H1 (cell line): ENCODE measurements at regions not wholly inside any gene's neighbourhood (a gene's known extent, or its start where the extent isn't known, plus 50 kb on each side); places are given as distances from the start of the nearest gene placed in this dataset.

Experiments
- CTCF ChIA-PET: fragments of 300-600 bp; sonication (Branson Sonifier 250); formaldehyde crosslinking; loops from one replicate; lab custom pipeline; 2021; ENCODE audit not compliant: partially characterized antibody; lab: Charles Lee
- POLR2A ChIA-PET: fragments of 300-600 bp; sonication (Branson Sonifier 250); formaldehyde crosslinking; loops from one replicate; lab custom pipeline; 2021; ENCODE audit warnings: inconsistent platforms; ENCODE audit not compliant: partially characterized antibody; lab: Charles Lee
- DNase-seq, 2 experiments: peaks; one replicate each; pipeline versions ENCODE4 v3.0.0 to v3.0.0-alpha.2; 2010 to 2022; ENCODE audit warnings: low spot score in 2 of 2, low read depth in 1 of 2, mixed read lengths in 1 of 2
- FAIRE-seq: peaks from 2 replicates; lab custom pipeline; 2011; peaks lifted over from hg19 to GRCh38; lab: Jason Lieb, UNC
- H2AFZ ChIP-seq: 2 replicates; pipeline ENCODE4 v1.8.1; 2012; ENCODE audit warnings: low read length, inconsistent platforms
- H2AK5ac ChIP-seq: 2 replicates; pipeline ENCODE4 v1.6.1; 2013; ENCODE audit warnings: low read depth, low read length
- H2BK120ac ChIP-seq: replicated peaks from 2 replicates; pipeline ENCODE3; 2013; ENCODE audit warnings: low read depth, low read length, inconsistent platforms
- H2BK12ac ChIP-seq: 2 replicates; pipeline ENCODE4 v1.6.1; 2013; ENCODE audit warnings: low read depth, low read length
- H2BK15ac ChIP-seq: 2 replicates; pipeline ENCODE4 v1.6.1; 2013; ENCODE audit warnings: low read length
- H2BK20ac ChIP-seq: 2 replicates; pipeline ENCODE4 v1.6.1; 2013; ENCODE audit warnings: low read length
- H2BK5ac ChIP-seq: 2 replicates; pipeline ENCODE4 v1.6.1; 2013; ENCODE audit warnings: low read depth, low read length
- H3K14ac ChIP-seq: 2 replicates; pipeline ENCODE4 v1.6.1; 2013; ENCODE audit warnings: inconsistent platforms; ENCODE audit not compliant: insufficient read length
- H3K18ac ChIP-seq: 2 replicates; pipeline ENCODE4 v1.6.1; 2013; ENCODE audit warnings: low read length; ENCODE audit errors: extremely low read depth
- H3K23ac ChIP-seq: 2 replicates; pipeline ENCODE4 v1.6.1; 2013; ENCODE audit warnings: inconsistent platforms; ENCODE audit not compliant: insufficient read length
- H3K23me2 ChIP-seq: 2 replicates; pipeline ENCODE4 v1.6.1; 2013; ENCODE audit warnings: low read depth, low read length
- H3K27ac ChIP-seq: 2 replicates; pipeline ENCODE4 v1.6.1; 2011; ENCODE audit warnings: low read depth, low read length, inconsistent platforms
- H3K27me3 ChIP-seq, 4 experiments: replicated peaks in 1 of 4; 1 replicate in 1 of 4; 2 replicates in 3 of 4; pipeline versions ENCODE4 v1.6.1 to v1.8.1; 2011 to 2013; ENCODE audit warnings: low read length in 3 of 4, mild to moderate bottlenecking in 3 of 4, inconsistent platforms in 2 of 4, mixed read lengths in 2 of 4, moderate library complexity in 1 of 4; ENCODE audit not compliant: control insufficient read depth in 3 of 4, insufficient read depth in 3 of 4; ENCODE audit errors: extremely low read depth in 1 of 4
- H3K36me3 ChIP-seq, 4 experiments: 2 replicates each; pipeline versions ENCODE4 v1.6.1 to v1.8.1; 2011 to 2013; ENCODE audit warnings: mild to moderate bottlenecking in 4 of 4, low read length in 3 of 4, moderate library complexity in 2 of 4, control low read depth in 1 of 4, inconsistent platforms in 1 of 4; ENCODE audit not compliant: insufficient read depth in 4 of 4, control insufficient read depth in 2 of 4
- H3K4ac ChIP-seq: replicated peaks from 2 replicates; pipeline ENCODE3; 2013; ENCODE audit warnings: low read length, low read depth, mixed read lengths, inconsistent platforms; ENCODE audit not compliant: insufficient read length
- H3K4me1 ChIP-seq, 4 experiments: replicated peaks in 1 of 4; 1 replicate in 1 of 4; 2 replicates in 3 of 4; pipeline versions ENCODE4 v1.6.1 to v1.8.1; 2011 to 2013; ENCODE audit warnings: low read length in 3 of 4, inconsistent platforms in 2 of 4, mixed read lengths in 1 of 4; ENCODE audit not compliant: insufficient read depth in 4 of 4, control insufficient read depth in 3 of 4
- H3K4me2 ChIP-seq, 2 experiments: 2 replicates each; pipeline versions ENCODE4 v1.6.1 to v1.8.1; 2011 to 2013; ENCODE audit warnings: low read depth in 2 of 2, low read length in 2 of 2, control low read depth in 1 of 2, inconsistent platforms in 1 of 2, mild to moderate bottlenecking in 1 of 2; ENCODE audit not compliant: insufficient read depth in 1 of 2
- H3K4me3 ChIP-seq, 4 experiments: fragments of 200-600, 300-600 bp in 1 of 4; sonication (generic), shearing (Covaris generic), sonication (Bioruptor Twin) in 1 of 4; 2 replicates each; pipeline versions ENCODE4 v1.5.1 to v1.8.1; 2011 to 2016; ENCODE audit warnings: low read length in 4 of 4, low read depth in 3 of 4, control low read depth in 2 of 4, inconsistent platforms in 2 of 4, mild to moderate bottlenecking in 2 of 4, mixed read lengths in 1 of 4, moderate library complexity in 1 of 4; ENCODE audit not compliant: insufficient read depth in 2 of 4; ENCODE audit errors: extremely low read depth in 1 of 4
- H3K56ac ChIP-seq: replicated peaks from 2 replicates; pipeline ENCODE3; 2013; ENCODE audit warnings: low read depth, mild to moderate bottlenecking, mixed read lengths, low read length, inconsistent platforms; ENCODE audit not compliant: insufficient read length
- H3K79me1 ChIP-seq: 2 replicates; pipeline ENCODE4 v1.6.1; 2013; ENCODE audit warnings: low read depth, low read length, control low read depth
- H3K79me2 ChIP-seq, 2 experiments: 2 replicates each; pipeline versions ENCODE4 v1.6.1 to v1.8.1; 2012 to 2013; ENCODE audit warnings: low read length in 2 of 2, mild to moderate bottlenecking in 2 of 2, inconsistent platforms in 1 of 2; ENCODE audit not compliant: insufficient read depth in 2 of 2, control insufficient read depth in 1 of 2
- H3K9ac ChIP-seq, 4 experiments: replicated peaks in 1 of 4; 1 replicate in 1 of 4; 2 replicates in 3 of 4; pipeline versions ENCODE4 v1.6.1 to v1.8.1; 2011 to 2013; ENCODE audit warnings: low read depth in 3 of 4, low read length in 3 of 4, control low read depth in 2 of 4, mild to moderate bottlenecking in 2 of 4, moderate library complexity in 2 of 4, inconsistent platforms in 1 of 4; ENCODE audit errors: extremely low read depth in 1 of 4
- H3K9me3 ChIP-seq, 2 experiments: 2 replicates each; pipeline versions ENCODE4 v1.6.1 to v1.8.1; 2012 to 2013; ENCODE audit warnings: mild to moderate bottlenecking in 2 of 2, moderate library complexity in 2 of 2, control low read depth in 1 of 2, inconsistent platforms in 1 of 2, low read depth in 1 of 2, low read length in 1 of 2, mixed read lengths in 1 of 2; ENCODE audit not compliant: insufficient read depth in 2 of 2
- H4K20me1 ChIP-seq, 2 experiments: replicated peaks in 1 of 2; 2 replicates each; pipeline versions ENCODE3 to v1.8.1; 2011 to 2013; ENCODE audit warnings: inconsistent platforms in 2 of 2, low read length in 2 of 2, mild to moderate bottlenecking in 1 of 2; ENCODE audit not compliant: insufficient read depth in 2 of 2, control insufficient read depth in 1 of 2
- H4K5ac ChIP-seq: 2 replicates; pipeline ENCODE4 v1.6.1; 2013; ENCODE audit warnings: low read length, low read depth, mixed read lengths, inconsistent platforms; ENCODE audit not compliant: insufficient read length
- H4K8ac ChIP-seq: 2 replicates; pipeline ENCODE4 v1.8.0; 2013; ENCODE audit warnings: mild to moderate bottlenecking, moderate library complexity, low read length, inconsistent platforms; ENCODE audit not compliant: insufficient read depth; ENCODE audit errors: extremely low read depth
- H4K91ac ChIP-seq: replicated peaks from 2 replicates; pipeline ENCODE3; 2013; ENCODE audit warnings: low read length, mixed read lengths, inconsistent platforms; ENCODE audit not compliant: insufficient read length
- CEBPB ChIP-seq: IDR thresholded peaks from 2 replicates; pipeline ENCODE4 v1.6.1; 2012; ENCODE audit warnings: low read depth, low read length
- POU5F1 ChIP-seq: IDR thresholded peaks from 2 replicates; pipeline ENCODE4 v1.6.1; 2011; ENCODE audit warnings: low read depth, mild to moderate bottlenecking, low read length, moderate library complexity
- WGBS, 2 experiments: shearing (Covaris generic) in 1 of 2; methylation state at CpG; one replicate each; pipeline versions ENCODE4 v1.1.6 to v1.1.7; 2013 to 2015; ENCODE audit warnings: low lambda C conversion rate in 2 of 2, mixed read lengths in 2 of 2, inconsistent platforms in 1 of 2, low coverage in 1 of 2, missing lambda C conversion rate in 1 of 2; ENCODE audit not compliant: insufficient replicate concordance in 2 of 2, insufficient coverage in 1 of 2, insufficient read length in 1 of 2; ENCODE audit errors: extremely low coverage in 1 of 2, missing lambda C conversion rate in 1 of 2; 5-methylcytosine and 5-hydroxymethylcytosine counted together

- Histone ChIP-seq H3K56ac (no peak overlapping the region), H3K9me3 (peaks cover 0 to 2% of the 10 kb centered on the region in 2 experiments; a peak in 1 of 4 replicates), H2BK120ac (no peak overlapping the region), H3K23me2 (no peaks in the 10 kb centered on the region), H3K36me3 (no peaks in the 10 kb centered on the region), H3K9ac (no peak overlapping the region), H3K18ac (no peak overlapping the region), H3K27me3 (no peaks in the 10 kb centered on the region), H3K23ac (no peak overlapping the region), H3K14ac (no peak overlapping the region), H3K4ac (no peak overlapping the region), H3K79me2 (no peaks in the 10 kb centered on the region), H3K27ac (no peak overlapping the region), H2AK5ac (no peak overlapping the region), H3K4me3 (no peak overlapping the region), H3K4me1 (no peaks in the 10 kb centered on the region; a peak in 1 of 7 replicates), H3K79me1 (no peaks in the 10 kb centered on the region), H4K8ac (no peak overlapping the region), H2BK5ac (no peak overlapping the region), H4K20me1 (no peaks in the 10 kb centered on the region), H2BK12ac (no peak overlapping the region), H2BK15ac (no peak overlapping the region), H3K4me2 (no peak overlapping the region), H2AFZ (no peak overlapping the region), H4K5ac (no peak overlapping the region), H2BK20ac (no peak overlapping the region), H4K91ac (no peak overlapping the region)
- WGBS, 2 experiments: 88% methylated on average over 4 of the region's 5 CpGs; no CpG with 5 or more reads in 1 of the 2 experiments
- DNase-seq: no peak
- no peak for FAIRE-seq
- ChIA-PET POLR2A (no interaction called here), CTCF (interaction anchor here (0.8 to 0.9 kb wide), 3 partner anchors 10 to 320 kb away, joined by 3 to 4 read pairs (median 3); no protein-coding TSS in a partner anchor)
- TF ChIP-seq CEBPB: no peak
- no peak for TF ChIP-seq POU5F1
These were observed 1340.1 kb downstream of the TBC1D22A start for GRCh38 chr22:48102581-48102980.
